SU-DHL-6 (cell line): ENCODE measurements at regions not wholly inside any gene's neighbourhood (a gene's known extent, or its start where the extent isn't known, plus 50 kb on each side); places are given as distances from the start of the nearest gene placed in this dataset.

ENCODE experiments used
- CTCF ChIP-seq: fragments of 200-600 bp; sonication (generic); IDR thresholded peaks from one replicate; pipeline ENCODE4 v1.5.1; 2017; ENCODE audit warnings: antibody characterized with exemption, mild to moderate bottlenecking, low read length, moderate library complexity; ENCODE audit not compliant: insufficient read depth, poor library complexity, severe bottlenecking
- EZH2phosphoT487 ChIP-seq: fragments of 200-600 bp; sonication (generic), shearing (Covaris generic); conservative IDR thresholded peaks from 2 replicates; pipeline ENCODE4 v1.6.1; 2018; ENCODE audit warnings: mild to moderate bottlenecking, antibody characterized with exemption, low read length, moderate library complexity, mixed read lengths

- TF ChIP-seq CTCF (no peak), EZH2phosphoT487 (no peak)
Measured at GRCh38 chr11:127191261-127191660, 190.7 kb upstream of the KIRREL3 start.
